ENCODE measurements at regions not wholly inside any gene's neighbourhood (a gene's known extent, or its start where the extent isn't known, plus 50 kb on each side); places are given as distances from the start of the nearest gene placed in this dataset.

DNA sequence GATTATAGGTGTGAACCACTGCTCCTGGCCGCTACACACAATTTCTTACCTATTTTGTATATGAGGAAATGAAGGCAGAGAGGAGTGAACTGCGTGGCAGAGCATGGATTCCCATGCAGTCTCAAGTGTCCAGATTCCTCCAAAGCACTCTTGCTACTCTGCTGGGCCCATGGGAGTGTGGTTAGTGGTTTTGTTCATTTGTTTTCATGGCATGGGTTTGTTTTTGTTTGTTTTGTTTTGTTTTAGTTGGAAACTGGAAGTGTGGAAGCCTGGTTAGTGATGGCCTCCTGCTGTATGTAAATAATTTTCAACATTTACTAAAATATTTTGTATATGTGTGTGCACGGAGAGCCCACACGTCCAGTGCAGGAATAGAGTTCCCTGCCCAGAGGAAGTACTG lies 61.3 kb upstream of the LRCH1 start:
- TF ChIP-seq, protein P1, sequence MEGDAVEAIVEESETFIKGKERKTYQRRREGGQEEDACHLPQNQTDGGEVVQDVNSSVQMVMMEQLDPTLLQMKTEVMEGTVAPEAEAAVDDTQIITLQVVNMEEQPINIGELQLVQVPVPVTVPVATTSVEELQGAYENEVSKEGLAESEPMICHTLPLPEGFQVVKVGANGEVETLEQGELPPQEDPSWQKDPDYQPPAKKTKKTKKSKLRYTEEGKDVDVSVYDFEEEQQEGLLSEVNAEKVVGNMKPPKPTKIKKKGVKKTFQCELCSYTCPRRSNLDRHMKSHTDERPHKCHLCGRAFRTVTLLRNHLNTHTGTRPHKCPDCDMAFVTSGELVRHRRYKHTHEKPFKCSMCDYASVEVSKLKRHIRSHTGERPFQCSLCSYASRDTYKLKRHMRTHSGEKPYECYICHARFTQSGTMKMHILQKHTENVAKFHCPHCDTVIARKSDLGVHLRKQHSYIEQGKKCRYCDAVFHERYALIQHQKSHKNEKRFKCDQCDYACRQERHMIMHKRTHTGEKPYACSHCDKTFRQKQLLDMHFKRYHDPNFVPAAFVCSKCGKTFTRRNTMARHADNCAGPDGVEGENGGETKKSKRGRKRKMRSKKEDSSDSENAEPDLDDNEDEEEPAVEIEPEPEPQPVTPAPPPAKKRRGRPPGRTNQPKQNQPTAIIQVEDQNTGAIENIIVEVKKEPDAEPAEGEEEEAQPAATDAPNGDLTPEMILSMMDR (conservative IDR thresholded peaks at IDR 0.05; ENCODE audit: low read length): no peak
- TF ChIP-seq EZH2phosphoT487 (IDR thresholded peaks at IDR 0.05; ENCODE audit: borderline replicate concordance, low read depth, low read length): no peak

Measured in OCI-LY7 (cell line).